Stimulated activated memory B cell treated with anti-CD40 and anti-IgM and Interleukin-4, amounts not matched to agents 10 μg/mL and 1 μg/mL and 100 μg/mL, for 72 hours (primary cell): ENCODE measurements at regions not wholly inside any gene's neighbourhood (a gene's known extent, or its start where the extent isn't known, plus 50 kb on each side); places are given as distances from the start of the nearest gene placed in this dataset.
"Not testable (repeated sequence)": the region's sequence is repeated elsewhere in the genome, so short reads cannot be mapped to it uniquely, and the experiment has no call there.

ENCODE experiments used
- ATAC-seq: fragments of 150-1000 bp; cut with Tn5 transposase; 2 replicates; pipeline ENCODE4 v1.10.0; 2021
- H3K27ac Mint-ChIP-seq: one replicate; pipeline ENCODE4 v1.8.0; 2022; ENCODE audit warnings: mild to moderate bottlenecking, mixed read lengths
- H3K27me3 Mint-ChIP-seq: one replicate; pipeline ENCODE4 v1.8.0; 2022; ENCODE audit warnings: mixed read lengths
- H3K36me3 Mint-ChIP-seq: one replicate; pipeline ENCODE4 v1.8.0; 2022; ENCODE audit warnings: mixed read lengths
- H3K4me1 Mint-ChIP-seq: one replicate; pipeline ENCODE4 v1.8.0; 2022; ENCODE audit warnings: mixed read lengths
- H3K4me3 Mint-ChIP-seq: one replicate; pipeline ENCODE4 v1.8.0; 2022; ENCODE audit warnings: mild to moderate bottlenecking, moderate library complexity, mixed read lengths
- H3K9me3 Mint-ChIP-seq: one replicate; pipeline ENCODE4 v1.8.0; 2022; ENCODE audit warnings: mixed read lengths

DNA sequence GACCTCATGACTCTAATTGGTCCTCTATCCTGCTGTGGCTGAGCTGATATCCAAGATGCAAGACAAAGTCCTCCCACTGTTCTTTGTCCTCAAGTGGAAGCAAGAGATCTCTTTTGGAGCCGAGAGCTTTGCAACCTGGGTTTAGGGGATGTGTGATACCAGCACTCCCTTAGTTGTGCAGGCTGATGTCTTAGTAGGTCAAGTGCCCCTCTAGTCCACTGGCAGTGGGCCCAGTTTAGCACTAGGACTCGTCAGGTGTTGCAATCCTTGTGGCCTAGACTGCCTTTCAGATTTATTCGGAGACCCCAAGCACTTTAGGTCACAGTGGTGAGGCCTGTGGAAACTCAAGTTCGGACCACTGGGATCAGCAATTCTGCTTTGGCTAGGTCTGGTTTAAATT, 64.0 kb downstream of the GPRASP3 start:
- Mint-ChIP-seq H3K36me3 (peaks cover 48% of the 10 kb centered on the region), H3K4me1 (peaks cover 11% of the 10 kb centered on the region), H3K27me3 (no peaks in the 10 kb centered on the region), H3K9me3 (peaks cover 9% of the 10 kb centered on the region), H3K27ac (no peak overlapping the region), H3K4me3 (no peak overlapping the region)
- no peak for ATAC-seq

DNA sequence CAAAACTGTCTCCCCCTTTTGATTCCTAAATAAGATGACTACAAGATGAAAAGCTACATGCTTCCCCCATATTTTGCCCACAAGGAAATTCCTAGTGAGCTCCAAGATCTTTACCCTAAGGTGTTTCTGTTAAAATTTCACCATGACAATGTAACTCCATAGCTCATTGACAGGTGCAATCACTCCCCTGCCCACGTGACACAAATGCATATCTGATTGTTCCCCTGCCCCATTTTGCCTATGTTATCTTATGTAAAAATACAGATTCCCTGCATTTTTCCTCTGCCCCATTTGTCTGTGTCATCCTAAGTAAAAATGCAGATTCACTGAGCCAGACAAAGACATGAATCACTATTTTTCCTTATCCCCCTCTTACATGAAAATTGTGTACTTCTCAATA, 66.7 kb downstream of the GPRASP3 start:
- ATAC-seq = no peak
- Mint-ChIP-seq H3K27ac (no peak overlapping the region), H3K9me3 (peaks cover 7% of the 10 kb centered on the region), H3K36me3 (peaks cover 41% of the 10 kb centered on the region), H3K4me3 (no peak overlapping the region), H3K4me1 (peaks cover 4% of the 10 kb centered on the region), H3K27me3 (no peaks in the 10 kb centered on the region)

DNA sequence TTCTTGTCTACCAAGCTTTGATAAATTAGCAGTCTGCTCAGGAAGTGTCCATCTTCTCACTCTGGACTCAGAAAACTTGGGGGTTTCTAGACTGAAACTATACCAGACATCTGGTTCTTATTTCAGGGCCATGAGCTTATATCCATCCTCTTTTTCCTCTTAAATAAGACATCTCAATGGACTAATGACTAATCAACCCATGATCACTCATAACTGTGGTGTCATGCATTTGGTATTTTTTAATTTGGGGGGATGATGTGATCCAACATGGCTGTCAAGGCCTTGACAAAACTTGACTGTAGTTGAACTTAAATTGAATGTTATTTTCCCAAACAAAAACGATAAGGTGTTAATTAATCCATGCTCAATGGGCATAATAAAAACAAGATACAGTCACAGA, 87.8 kb downstream of the GPRASP3 start:
- H3K4me1 Mint-ChIP-seq = no peaks in the 10 kb centered on the region
- no peak overlapping the region for H3K27ac Mint-ChIP-seq
- ATAC-seq = no peak
- H3K27me3 Mint-ChIP-seq = no peaks in the 10 kb centered on the region
- H3K36me3 Mint-ChIP-seq = peaks cover 7% of the 10 kb centered on the region
- no peak overlapping the region for H3K4me3 Mint-ChIP-seq
- no peaks in the 10 kb centered on the region for H3K9me3 Mint-ChIP-seq

DNA sequence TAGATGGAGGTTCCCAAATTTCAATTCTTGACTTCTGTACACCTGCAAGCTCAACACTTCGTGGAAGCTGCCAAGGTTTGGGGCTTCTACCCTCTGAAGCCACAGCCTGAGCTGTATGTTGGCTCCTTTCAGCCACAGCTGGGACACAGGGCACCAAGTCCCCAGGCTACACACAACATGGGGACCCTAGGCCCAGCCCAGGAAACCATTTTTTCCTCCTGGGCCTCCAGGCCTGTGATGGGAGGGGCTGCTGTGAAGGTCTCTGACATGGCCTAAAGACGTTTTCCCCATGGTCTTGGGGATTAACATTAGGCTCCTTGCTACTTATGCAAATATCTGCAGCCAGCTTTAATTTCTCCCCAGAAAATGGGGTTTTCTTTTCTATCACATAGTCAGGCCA, 97.7 kb downstream of the GPRASP3 start:
- not testable (repeated sequence) for H3K27me3 Mint-ChIP-seq, H3K9me3 Mint-ChIP-seq, H3K27ac Mint-ChIP-seq, ATAC-seq, H3K4me3 Mint-ChIP-seq, H3K4me1 Mint-ChIP-seq
- H3K36me3 Mint-ChIP-seq = peaks cover 39% of the 10 kb centered on the region

DNA sequence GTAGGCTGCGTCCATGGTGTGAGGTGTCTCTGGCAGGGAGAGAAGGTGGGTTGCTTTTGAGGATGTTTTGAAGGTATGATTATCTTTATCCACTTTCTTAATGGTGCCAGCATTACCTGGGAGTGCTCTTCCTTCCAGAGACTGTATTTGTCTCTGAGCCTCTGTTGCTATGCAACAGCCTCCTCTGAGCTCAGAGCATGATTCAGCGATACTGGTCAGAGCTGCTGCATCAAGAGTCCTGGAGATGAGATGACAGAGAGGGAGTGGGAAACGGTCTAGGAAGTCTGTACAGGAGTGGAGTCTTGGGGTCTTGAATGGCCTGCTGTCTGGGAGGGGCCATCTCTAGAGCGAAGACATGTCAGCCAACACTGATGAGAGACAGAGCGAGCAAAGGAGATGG, 104.4 kb upstream of the RAB40AL start:
- H3K27ac Mint-ChIP-seq = no peak overlapping the region

DNA sequence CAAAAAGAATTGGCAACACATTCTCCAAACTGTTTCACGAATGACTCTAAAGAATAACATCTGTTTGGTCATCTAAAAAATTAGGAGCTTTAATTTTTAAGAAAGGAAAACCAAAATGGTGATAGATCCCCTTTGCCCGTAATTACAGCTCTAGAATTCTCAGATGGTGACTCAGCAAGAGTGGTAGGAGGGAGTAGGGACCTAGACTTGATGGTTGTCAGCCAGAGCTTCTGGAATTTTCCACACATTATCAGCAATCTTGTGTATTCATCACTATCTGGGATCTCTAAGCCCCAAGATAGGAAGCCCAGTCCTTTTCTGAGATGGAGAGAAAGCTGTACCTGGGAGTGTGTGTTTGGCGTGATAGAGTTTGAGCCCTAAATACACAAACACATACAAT, 103.9 kb upstream of the RAB40AL start:
- no peaks in the 10 kb centered on the region for H3K4me1 Mint-ChIP-seq
- peaks cover 23% of the 10 kb centered on the region for H3K36me3 Mint-ChIP-seq
- ATAC-seq = no peak
- H3K4me3 Mint-ChIP-seq = no peak overlapping the region
- H3K27ac Mint-ChIP-seq = no peak overlapping the region
- H3K9me3 Mint-ChIP-seq = no peaks in the 10 kb centered on the region
- H3K27me3 Mint-ChIP-seq = no peaks in the 10 kb centered on the region

More for the DNA sequence above, 104.4 kb upstream of the RAB40AL start:
- ATAC-seq = no peak
- Mint-ChIP-seq H3K4me3 (no peak overlapping the region), H3K9me3 (no peaks in the 10 kb centered on the region), H3K4me1 (no peaks in the 10 kb centered on the region), H3K27me3 (no peaks in the 10 kb centered on the region), H3K36me3 (peaks cover 23% of the 10 kb centered on the region)

DNA sequence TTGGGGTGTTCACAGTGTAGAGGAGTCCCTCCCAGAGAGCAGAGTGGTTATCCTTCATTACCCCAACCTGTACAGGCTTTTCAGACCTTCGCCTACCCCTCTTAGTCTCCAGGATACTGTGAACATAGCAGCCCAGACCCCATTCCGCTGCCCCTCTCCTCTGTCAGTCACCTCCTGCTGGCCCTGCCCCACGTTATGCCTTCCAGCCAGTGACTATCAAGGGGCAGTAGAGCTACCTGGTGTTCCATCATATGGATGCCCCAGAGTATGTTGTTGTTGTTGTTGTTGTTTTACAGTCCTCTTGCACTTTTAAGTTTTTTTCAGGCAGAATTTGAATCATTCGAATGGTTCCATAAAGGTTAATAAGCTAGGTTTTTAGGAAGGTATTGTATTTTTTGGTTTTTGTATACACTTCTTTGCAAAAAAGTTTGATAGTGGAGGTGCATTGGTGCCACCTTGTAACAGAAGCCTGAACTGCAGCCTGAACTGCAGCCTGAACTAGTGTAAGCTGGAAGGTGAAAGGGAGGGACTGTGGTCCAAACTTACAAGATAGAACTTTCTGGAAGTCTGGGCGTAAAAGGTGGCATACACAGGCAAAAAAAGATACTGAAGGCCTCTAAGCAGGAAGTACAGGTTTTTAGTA, 101.4 kb upstream of the RAB40AL start:
- H3K36me3 Mint-ChIP-seq = peaks cover 19% of the 10 kb centered on the region
- ATAC-seq = no peak
- H3K9me3 Mint-ChIP-seq = no peaks in the 10 kb centered on the region
- no peak overlapping the region for H3K4me3 Mint-ChIP-seq
- no peaks in the 10 kb centered on the region for H3K27me3 Mint-ChIP-seq
- H3K27ac Mint-ChIP-seq = no peak overlapping the region
- H3K4me1 Mint-ChIP-seq = no peaks in the 10 kb centered on the region

DNA sequence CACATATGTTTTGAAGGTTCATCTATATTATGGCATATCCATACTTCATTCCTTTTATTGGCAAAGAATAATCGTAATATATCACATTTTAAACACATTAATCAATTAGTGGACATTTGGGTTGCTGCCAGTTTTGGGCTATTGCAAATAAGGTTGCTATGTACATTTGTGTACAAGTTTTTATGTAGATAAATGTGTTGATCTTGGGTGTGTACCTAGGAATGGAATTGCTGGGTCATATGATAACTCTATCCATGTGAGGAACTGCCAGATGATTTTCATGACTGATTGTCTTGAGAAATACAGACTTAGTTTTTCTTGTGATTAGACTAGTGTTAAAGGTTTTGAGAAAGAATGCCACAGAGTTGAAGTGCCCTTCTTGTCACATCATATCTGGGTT, 99.2 kb upstream of the RAB40AL start:
- Mint-ChIP-seq H3K4me1 (no peaks in the 10 kb centered on the region), H3K36me3 (peaks cover 11% of the 10 kb centered on the region), H3K4me3 (no peak overlapping the region), H3K9me3 (no peaks in the 10 kb centered on the region), H3K27ac (no peak overlapping the region), H3K27me3 (no peaks in the 10 kb centered on the region)
- ATAC-seq = no peak

DNA sequence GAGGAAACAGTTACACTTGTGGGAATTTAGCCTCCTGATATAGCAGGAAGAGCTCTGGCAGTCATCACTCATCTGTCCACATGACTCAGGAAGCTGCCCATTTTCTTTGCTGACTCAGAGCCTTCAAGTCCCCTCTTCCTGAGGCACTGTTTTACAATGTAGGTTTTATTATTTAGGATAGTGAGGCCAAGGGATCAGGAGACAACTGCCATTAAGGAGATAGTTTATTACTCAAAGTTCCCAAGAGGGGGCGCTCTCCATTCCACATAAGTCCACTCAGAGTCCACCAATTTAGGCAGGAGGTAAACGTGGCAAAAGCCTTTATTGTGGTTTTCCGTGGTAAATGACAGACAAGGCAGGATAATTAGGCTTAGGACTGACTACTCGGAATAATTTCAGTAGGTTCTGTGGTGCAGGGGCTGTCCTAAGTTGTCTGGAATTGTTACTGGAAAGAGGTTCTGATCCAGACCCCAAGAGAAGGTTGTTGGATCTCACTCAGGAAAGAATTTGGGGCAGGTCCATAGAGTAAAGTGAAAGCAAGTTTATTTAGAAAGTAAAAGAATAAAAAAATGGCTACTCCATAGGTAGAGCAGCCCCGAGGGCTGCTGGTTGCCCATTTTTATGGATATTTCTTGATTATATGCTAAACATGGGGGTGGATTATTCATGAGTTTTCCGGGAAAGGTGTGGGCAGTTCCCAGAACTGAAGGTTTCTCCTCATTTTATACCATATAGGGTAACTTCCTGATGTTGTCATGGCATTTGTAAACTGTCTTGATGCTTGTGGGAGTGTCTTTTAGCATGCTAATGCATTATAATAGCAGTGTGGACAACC, 96.0 kb upstream of the RAB40AL start:
- no peak overlapping the region for H3K4me3 Mint-ChIP-seq
- ATAC-seq = no peak
- H3K9me3 Mint-ChIP-seq = no peaks in the 10 kb centered on the region
- no peak overlapping the region for H3K27ac Mint-ChIP-seq
- H3K27me3 Mint-ChIP-seq = no peaks in the 10 kb centered on the region
- no peaks in the 10 kb centered on the region for H3K4me1 Mint-ChIP-seq
- H3K36me3 Mint-ChIP-seq = peaks cover 5% of the 10 kb centered on the region

DNA sequence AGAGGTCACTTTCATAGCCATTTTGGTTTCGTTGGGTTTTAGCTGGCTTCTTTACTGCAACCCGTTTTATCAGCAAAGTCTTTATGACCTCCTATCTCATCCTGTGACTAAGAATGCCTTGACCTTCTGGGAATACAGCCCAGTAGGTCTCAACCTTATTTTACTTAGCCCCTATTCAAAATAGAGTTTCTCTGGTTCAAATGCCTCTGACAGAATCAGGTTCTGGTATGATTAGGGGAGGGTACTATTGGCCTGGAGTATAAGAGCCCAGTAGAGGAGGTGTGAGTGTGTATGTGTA, 95.4 kb upstream of the RAB40AL start:
- H3K9me3 Mint-ChIP-seq = no peaks in the 10 kb centered on the region

DNA sequence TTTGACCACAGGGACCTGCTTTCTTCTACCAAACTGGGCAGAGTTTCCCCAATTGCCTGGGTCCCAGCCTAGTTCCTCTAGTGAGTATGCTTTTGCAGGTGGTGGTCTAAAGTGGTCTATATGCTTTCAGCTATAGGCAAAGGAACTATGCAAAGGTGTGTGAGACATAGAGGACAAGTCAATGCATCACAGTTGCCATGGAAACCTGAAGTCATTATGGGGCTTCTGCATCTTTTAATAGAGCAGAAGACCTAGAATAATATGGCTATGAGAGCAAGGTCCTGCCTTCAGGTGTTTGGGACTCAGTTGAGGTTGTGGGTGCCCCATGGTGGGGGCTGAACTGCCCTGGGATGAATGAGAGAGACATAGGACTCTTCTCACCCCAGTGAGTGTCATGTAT, 92.1 kb upstream of the RAB40AL start:
- no peak overlapping the region for H3K4me3 Mint-ChIP-seq
- H3K36me3 Mint-ChIP-seq = peaks cover 8% of the 10 kb centered on the region
- no peak for ATAC-seq

More for the DNA sequence above, 95.4 kb upstream of the RAB40AL start:
- H3K4me3 Mint-ChIP-seq = no peak overlapping the region
- peaks cover 9% of the 10 kb centered on the region for H3K36me3 Mint-ChIP-seq
- no peaks in the 10 kb centered on the region for H3K4me1 Mint-ChIP-seq
- ATAC-seq = no peak
- no peak overlapping the region for H3K27ac Mint-ChIP-seq
- H3K27me3 Mint-ChIP-seq = no peaks in the 10 kb centered on the region

DNA sequence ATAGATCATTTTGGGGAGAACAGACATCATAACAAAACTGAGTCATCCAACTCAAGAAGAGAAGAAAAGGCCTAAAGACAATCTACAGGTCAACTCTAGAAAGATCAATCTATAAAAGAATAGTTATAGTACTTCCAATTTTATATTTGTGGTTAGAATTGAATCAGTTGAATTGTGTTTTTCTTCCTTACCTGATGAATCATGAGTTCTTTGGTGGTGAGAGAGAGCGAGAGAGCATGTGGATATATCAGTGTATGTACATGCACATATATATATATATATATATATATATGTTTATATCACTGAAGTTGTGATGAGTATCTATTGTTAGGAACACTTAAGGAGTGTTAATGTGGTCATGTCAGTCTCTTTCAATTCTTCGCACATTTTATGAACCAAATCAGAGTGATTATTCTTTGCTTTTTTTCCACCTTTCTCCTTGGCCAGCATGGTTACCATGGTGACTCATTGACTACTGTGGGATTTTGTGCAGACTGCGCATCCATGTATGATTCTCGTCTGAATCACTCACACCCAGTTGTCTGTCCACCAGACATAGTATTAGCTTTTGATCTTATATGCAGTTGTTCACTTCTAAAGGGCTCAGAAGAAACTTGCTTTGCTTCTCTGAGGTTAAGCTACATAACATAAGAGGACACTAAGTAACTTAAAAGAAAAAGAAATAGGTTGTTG, 90.4 kb upstream of the RAB40AL start:
- no peak overlapping the region for H3K4me3 Mint-ChIP-seq
- no peaks in the 10 kb centered on the region for H3K27me3 Mint-ChIP-seq
- ATAC-seq = no peak
- no peaks in the 10 kb centered on the region for H3K4me1 Mint-ChIP-seq
- H3K27ac Mint-ChIP-seq = no peak overlapping the region
- H3K36me3 Mint-ChIP-seq = peaks cover 8% of the 10 kb centered on the region
- H3K9me3 Mint-ChIP-seq = no peaks in the 10 kb centered on the region

More for the DNA sequence above, 92.1 kb upstream of the RAB40AL start:
- H3K27ac Mint-ChIP-seq = no peak overlapping the region
- no peaks in the 10 kb centered on the region for H3K4me1 Mint-ChIP-seq
- no peaks in the 10 kb centered on the region for H3K27me3 Mint-ChIP-seq
- H3K9me3 Mint-ChIP-seq = no peaks in the 10 kb centered on the region

DNA sequence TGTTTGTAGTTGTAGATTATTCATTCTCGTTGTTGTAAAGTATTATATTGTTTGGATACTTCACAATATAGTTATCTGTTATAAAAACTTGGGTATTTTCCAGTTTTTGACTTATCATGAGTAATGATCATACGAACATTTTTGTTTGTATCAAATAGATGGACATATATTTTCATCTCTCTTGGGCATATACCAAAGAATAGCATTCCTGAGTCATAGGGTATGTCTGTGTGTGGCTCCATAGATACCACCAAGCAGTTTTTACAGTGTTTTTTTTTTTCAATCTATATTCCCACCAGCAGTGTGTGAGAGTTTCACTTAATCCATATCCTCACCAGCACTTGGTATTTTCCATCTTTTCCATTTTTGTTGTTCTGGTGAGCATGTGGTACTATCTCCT, 89.7 kb upstream of the RAB40AL start:
- no peaks in the 10 kb centered on the region for H3K27me3 Mint-ChIP-seq
- no peak overlapping the region for H3K4me3 Mint-ChIP-seq
- no peak overlapping the region for H3K27ac Mint-ChIP-seq
- no peaks in the 10 kb centered on the region for H3K9me3 Mint-ChIP-seq
- no peaks in the 10 kb centered on the region for H3K4me1 Mint-ChIP-seq
- no peak for ATAC-seq
- peaks cover 8% of the 10 kb centered on the region for H3K36me3 Mint-ChIP-seq

DNA sequence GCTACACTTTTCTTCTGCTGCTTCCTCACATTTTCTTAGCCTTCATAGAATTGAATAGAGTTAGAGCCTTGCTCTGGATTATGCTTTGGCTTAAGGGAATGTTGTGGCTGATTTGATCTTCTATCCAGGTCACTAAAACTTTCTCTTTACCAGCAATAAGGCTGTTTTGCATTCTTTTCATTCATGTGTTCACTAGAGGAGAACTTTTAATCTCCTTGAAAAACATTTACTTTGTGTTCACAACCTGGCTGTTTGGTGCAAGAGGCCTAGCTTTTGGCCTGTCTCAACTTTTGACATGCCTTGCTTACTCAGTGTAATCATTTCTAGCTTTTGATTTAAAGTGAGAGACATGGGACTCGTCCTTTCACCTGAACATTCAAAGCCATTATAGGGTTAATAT, 87.7 kb upstream of the RAB40AL start:
- Mint-ChIP-seq H3K4me3 (no peak overlapping the region), H3K36me3 (peaks cover 20% of the 10 kb centered on the region), H3K4me1 (no peaks in the 10 kb centered on the region), H3K27ac (no peak overlapping the region), H3K9me3 (no peaks in the 10 kb centered on the region), H3K27me3 (no peaks in the 10 kb centered on the region)
- no peak for ATAC-seq

DNA sequence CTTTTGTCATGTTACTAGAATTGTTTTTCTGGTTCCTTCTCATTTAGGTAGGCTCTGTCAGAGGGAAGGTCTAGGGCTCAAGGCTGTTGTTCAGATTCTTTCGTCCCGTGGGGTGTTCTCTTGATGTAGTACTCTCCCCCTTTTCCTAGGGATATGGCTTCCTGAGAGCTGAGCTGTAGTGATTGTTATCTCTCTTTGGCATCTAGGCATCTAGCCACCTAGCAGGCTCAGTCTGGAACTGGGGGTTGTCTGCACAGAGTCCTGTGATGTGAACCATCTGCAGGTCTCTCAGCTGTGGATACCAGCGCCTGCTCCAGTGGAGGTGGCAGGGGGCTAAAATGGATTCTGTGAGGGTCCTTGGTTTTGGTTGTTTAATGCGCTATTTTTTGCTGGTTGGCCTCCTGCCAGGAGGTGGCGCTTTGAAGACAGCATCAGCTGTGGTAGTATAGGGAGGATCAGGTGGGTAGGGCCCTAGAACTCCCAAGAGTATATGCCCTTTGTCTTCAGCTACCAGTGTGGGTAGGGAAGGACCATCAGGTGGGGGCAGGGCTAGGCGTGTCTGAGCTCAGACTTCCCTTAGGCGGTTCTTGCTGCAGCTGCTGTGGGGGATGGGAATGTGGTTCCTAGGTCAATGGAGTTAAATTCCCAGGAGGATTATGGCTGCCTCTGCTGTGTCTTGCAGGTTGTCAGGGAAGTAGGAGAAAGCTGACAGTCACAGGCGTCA, 78.1 kb upstream of the RAB40AL start:
- H3K4me1 Mint-ChIP-seq, H3K9me3 Mint-ChIP-seq, H3K27me3 Mint-ChIP-seq, H3K27ac Mint-ChIP-seq, H3K4me3 Mint-ChIP-seq, ATAC-seq: not testable (repeated sequence)
- peaks cover 27% of the 10 kb centered on the region for H3K36me3 Mint-ChIP-seq
